KMS-11 (cell line): ENCODE measurements at regions not wholly inside any gene's neighbourhood (a gene's known extent, or its start where the extent isn't known, plus 50 kb on each side); places are given as distances from the start of the nearest gene placed in this dataset.

Experiments
- H2AFZ ChIP-seq: fragments of 200-600 bp; sonication (generic); 2 replicates; pipeline ENCODE4 v1.6.1; 2016; ENCODE audit warnings: antibody characterized with exemption, mixed run types, low read depth
- H3K27ac ChIP-seq: fragments of 200-600 bp; sonication (generic); 2 replicates; pipeline ENCODE4 v1.6.1; 2016; ENCODE audit warnings: mild to moderate bottlenecking, mixed run types
- H3K27me3 ChIP-seq: fragments of 200-600 bp; sonication (generic); 2 replicates; pipeline ENCODE4 v1.6.1; 2017; ENCODE audit warnings: mild to moderate bottlenecking, low read depth, mixed run types, moderate library complexity; ENCODE audit not compliant: insufficient read depth
- H3K36me3 ChIP-seq: fragments of 200-600 bp; sonication (generic); 2 replicates; pipeline ENCODE4 v1.6.1; 2017; ENCODE audit warnings: mild to moderate bottlenecking, mixed run types; ENCODE audit not compliant: insufficient read depth
- H3K4me1 ChIP-seq: fragments of 200-600 bp; sonication (generic); 2 replicates; pipeline ENCODE4 v1.6.1; 2016; ENCODE audit warnings: mild to moderate bottlenecking, low read depth, mixed run types; ENCODE audit not compliant: poor library complexity, severe bottlenecking
- H3K4me2 ChIP-seq: fragments of 200-600 bp; sonication (generic); 2 replicates; pipeline ENCODE4 v1.7.0; 2016; ENCODE audit warnings: mild to moderate bottlenecking, mixed run types
- H3K4me3 ChIP-seq: fragments of 200-600 bp; sonication (generic); IDR thresholded peaks from 2 replicates; pipeline ENCODE4 v1.6.1; 2017; ENCODE audit warnings: low read depth, low read length, mixed read lengths; ENCODE audit not compliant: insufficient read depth
- H3K79me2 ChIP-seq: fragments of 200-600 bp; sonication (generic); 2 replicates; pipeline ENCODE4 v1.6.1; 2016; ENCODE audit warnings: low read depth, mixed run types; ENCODE audit not compliant: insufficient read depth
- H3K9ac ChIP-seq: fragments of 200-600 bp; sonication (generic); 2 replicates; pipeline ENCODE4 v1.6.1; 2016; ENCODE audit warnings: mild to moderate bottlenecking, mixed run types
- H4K20me1 ChIP-seq: fragments of 200-600 bp; sonication (generic); 2 replicates; pipeline ENCODE4 v1.6.1; 2016; ENCODE audit warnings: mild to moderate bottlenecking, mixed run types; ENCODE audit not compliant: insufficient read depth
- CTCF ChIP-seq: fragments of 200-600 bp; sonication (generic); conservative IDR thresholded peaks from 2 replicates; pipeline ENCODE4 v1.6.1; 2017; ENCODE audit warnings: low read depth, mild to moderate bottlenecking, antibody characterized with exemption, low read length, moderate library complexity, mixed read lengths

GRCh38 chr9:124183772-124184171 lies 74.0 kb upstream of the NEK6 start:
- H2AFZ ChIP-seq = no peak overlapping the region
- H3K27me3 ChIP-seq = no peaks in the 10 kb centered on the region
- no peaks in the 10 kb centered on the region for H3K79me2 ChIP-seq
- H3K9ac ChIP-seq = no peak overlapping the region
- no peak overlapping the region for H3K4me3 ChIP-seq
- H3K4me1 ChIP-seq = no peaks in the 10 kb centered on the region
- H3K4me2 ChIP-seq = no peak overlapping the region
- H3K27ac ChIP-seq = no peak overlapping the region
- no peak for TF ChIP-seq CTCF
- H3K36me3 ChIP-seq = no peaks in the 10 kb centered on the region
- H4K20me1 ChIP-seq = no peaks in the 10 kb centered on the region

- Histone ChIP-seq H3K36me3 (no peaks in the 10 kb centered on the region), H3K4me2 (no peak overlapping the region), H3K9ac (no peak overlapping the region), H3K27ac (no peak overlapping the region), H3K79me2 (no peaks in the 10 kb centered on the region), H4K20me1 (no peaks in the 10 kb centered on the region), H3K4me3 (no peak overlapping the region), H2AFZ (no peak overlapping the region), H3K27me3 (no peaks in the 10 kb centered on the region), H3K4me1 (no peaks in the 10 kb centered on the region)
- no peak for TF ChIP-seq CTCF
These were observed 72.3 kb upstream of the NEK6 start for GRCh38 chr9:124185413-124185812.

GRCh38 chr9:124187311-124187710 lies 70.4 kb upstream of the NEK6 start:
- Histone ChIP-seq H4K20me1 (no peaks in the 10 kb centered on the region), H3K9ac (no peak overlapping the region), H3K4me3 (no peak overlapping the region), H2AFZ (no peak overlapping the region), H3K27me3 (no peaks in the 10 kb centered on the region), H3K4me1 (no peaks in the 10 kb centered on the region), H3K79me2 (no peaks in the 10 kb centered on the region), H3K4me2 (no peak overlapping the region), H3K27ac (no peak overlapping the region), H3K36me3 (no peaks in the 10 kb centered on the region)
- no peak for TF ChIP-seq CTCF

- no peak for TF ChIP-seq CTCF
These were observed 69.2 kb upstream of the NEK6 start for GRCh38 chr9:124188331-124189110.

More at GRCh38 chr9:124188331-124189110, 69.2 kb upstream of the NEK6 start:
- Histone ChIP-seq H3K4me1 (no peaks in the 10 kb centered on the region), H3K27me3 (no peaks in the 10 kb centered on the region), H3K4me3 (no peak overlapping the region), H3K36me3 (no peaks in the 10 kb centered on the region), H3K9ac (no peak overlapping the region), H3K4me2 (no peak overlapping the region), H4K20me1 (no peaks in the 10 kb centered on the region), H3K79me2 (no peaks in the 10 kb centered on the region), H2AFZ (no peak overlapping the region), H3K27ac (no peak overlapping the region)
